Muscle layer of duodenum (tissue), 2 donors: ENCODE measurements at regions not wholly inside any gene's neighbourhood (a gene's known extent, or its start where the extent isn't known, plus 50 kb on each side); places are given as distances from the start of the nearest gene placed in this dataset.

ENCODE experiments used
- H3K27ac ChIP-seq: one replicate; pipeline ENCODE4 v1.7.0; 2013; ENCODE audit warnings: mild to moderate bottlenecking, low read length
- H3K27me3 ChIP-seq: one replicate; pipeline ENCODE4 v1.7.0; 2013; ENCODE audit warnings: low read depth, mild to moderate bottlenecking, control low read depth, low read length
- H3K36me3 ChIP-seq, 2 donors: one replicate each; pipeline ENCODE4 v1.7.0; 2013; ENCODE audit warnings: low read length in 2 of 2, control low read depth in 1 of 2, mild to moderate bottlenecking in 1 of 2; ENCODE audit not compliant: insufficient read depth in 2 of 2, control insufficient read depth in 1 of 2
- H3K4me1 ChIP-seq, 2 donors: one replicate each; pipeline ENCODE4 v1.7.0; 2013; ENCODE audit warnings: low read length in 2 of 2, mild to moderate bottlenecking in 2 of 2, control low read depth in 1 of 2, moderate library complexity in 1 of 2; ENCODE audit not compliant: insufficient read depth in 2 of 2, control insufficient read depth in 1 of 2
- H3K4me3 ChIP-seq, 2 donors: one replicate each; pipeline ENCODE4 v1.7.0; 2013; ENCODE audit warnings: low read length in 2 of 2, low read depth in 1 of 2, mild to moderate bottlenecking in 1 of 2
- H3K9me3 ChIP-seq, 2 donors: one replicate each; pipeline ENCODE4 v1.7.0; 2013; ENCODE audit warnings: low read length in 2 of 2, control low read depth in 1 of 2, mild to moderate bottlenecking in 1 of 2; ENCODE audit not compliant: control insufficient read depth in 1 of 2
- donor health status: healthy.

DNA sequence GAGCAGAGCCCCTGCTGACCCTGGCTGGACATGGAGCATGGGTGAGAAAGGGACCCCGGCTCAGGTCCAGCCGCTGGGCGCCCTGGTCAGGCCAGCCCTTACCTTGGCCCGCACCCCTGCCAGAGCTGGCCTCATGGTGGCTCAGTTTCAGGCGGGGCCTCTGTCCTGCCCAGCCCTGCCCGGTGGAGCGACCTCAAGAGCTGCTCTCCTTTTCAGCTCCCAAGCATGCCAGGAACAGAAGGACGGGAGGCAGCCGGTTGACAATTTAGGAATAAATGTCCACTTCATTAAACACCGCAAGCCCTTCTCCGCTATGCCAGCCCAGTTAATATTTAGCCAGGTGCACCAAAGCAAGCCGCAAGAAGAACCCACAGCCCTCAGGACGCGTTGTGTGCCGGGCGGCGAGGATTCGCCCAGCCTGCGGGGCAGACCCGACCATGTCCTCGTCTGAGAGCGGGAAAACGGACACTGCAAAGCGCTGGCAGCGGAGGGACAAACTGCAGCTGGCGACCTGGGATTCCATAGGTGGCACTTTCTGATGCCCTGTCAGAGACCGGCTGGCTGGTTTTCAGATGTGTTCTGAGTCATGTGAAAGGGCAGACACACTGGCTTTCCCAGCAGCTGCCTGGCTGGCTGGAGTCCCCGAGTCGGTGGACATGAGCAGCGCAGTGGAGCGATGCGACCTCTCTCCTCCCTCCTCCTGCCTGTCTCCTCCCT, 221.9 kb downstream of the TTLL2 start:
- no peaks in the 10 kb centered on the region for H3K9me3 ChIP-seq
- H3K27me3 ChIP-seq = no peaks in the 10 kb centered on the region
- no peak overlapping the region for H3K4me3 ChIP-seq
- H3K36me3 ChIP-seq = no peaks in the 10 kb centered on the region
- peaks cover 0 to 20% of the 10 kb centered on the region in 2 donors for H3K4me1 ChIP-seq
- H3K27ac ChIP-seq = no peak overlapping the region

- Histone ChIP-seq H3K27me3 (no peaks in the 10 kb centered on the region), H3K36me3 (no peaks in the 10 kb centered on the region), H3K4me3 (no peak overlapping the region), H3K27ac (no peak overlapping the region), H3K4me1 (peaks cover 0 to 20% of the 10 kb centered on the region in 2 donors), H3K9me3 (no peaks in the 10 kb centered on the region)
Measured at GRCh38 chr6:167547328-167547692, 222.4 kb downstream of the TTLL2 start.

GRCh38 chr6:167547751-167548150, 222.9 kb downstream of the TTLL2 start:
- Histone ChIP-seq H3K27me3 (no peaks in the 10 kb centered on the region), H3K4me3 (no peak overlapping the region), H3K36me3 (no peaks in the 10 kb centered on the region), H3K9me3 (no peaks in the 10 kb centered on the region), H3K27ac (no peak overlapping the region), H3K4me1 (peaks cover 0 to 20% of the 10 kb centered on the region in 2 donors)

DNA sequence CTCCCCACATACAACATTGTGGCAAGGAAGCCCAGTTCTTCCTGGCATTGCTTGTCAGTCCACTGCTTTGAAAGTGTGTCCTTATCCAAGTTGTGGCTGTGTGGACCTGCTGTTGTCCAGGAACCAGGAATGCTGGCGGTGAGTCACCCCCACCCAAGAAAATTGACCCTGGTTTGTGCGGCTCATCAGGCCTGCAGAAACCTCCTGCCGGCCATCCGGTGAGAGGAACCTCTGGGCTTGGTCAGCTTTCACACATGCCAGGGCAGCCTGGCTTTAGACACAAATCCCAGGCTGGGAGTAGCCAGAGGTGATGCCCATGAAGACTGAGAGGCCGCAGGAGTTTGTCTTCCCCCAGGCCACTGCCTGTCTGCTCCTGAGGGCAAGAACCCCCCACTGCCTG, 223.6 kb downstream of the TTLL2 start:
- Histone ChIP-seq H3K4me1 (peaks cover 0 to 16% of the 10 kb centered on the region in 2 donors), H3K27me3 (no peaks in the 10 kb centered on the region), H3K9me3 (no peaks in the 10 kb centered on the region), H3K36me3 (no peaks in the 10 kb centered on the region), H3K4me3 (no peak overlapping the region), H3K27ac (no peak overlapping the region)

DNA sequence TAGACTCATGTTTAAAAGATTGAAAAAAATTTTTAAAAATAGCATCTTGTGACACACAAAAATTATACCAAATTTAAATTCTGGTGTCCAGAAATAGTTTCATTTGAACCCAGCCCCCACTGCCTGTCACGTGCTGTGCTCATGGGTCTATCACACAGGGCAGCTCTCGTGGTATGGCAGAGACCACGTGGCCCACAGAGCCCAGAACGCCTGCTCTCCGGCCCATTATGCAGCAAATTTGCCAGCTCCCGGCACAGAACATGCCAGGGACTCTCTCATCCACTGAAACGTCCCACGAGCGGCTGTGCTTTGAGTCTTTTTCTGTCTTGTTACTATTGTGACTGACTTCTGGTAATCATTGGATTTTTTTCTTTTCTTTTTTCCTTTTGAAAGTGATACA, 224.3 kb downstream of the TTLL2 start:
- Histone ChIP-seq H3K27ac (no peak overlapping the region), H3K27me3 (no peaks in the 10 kb centered on the region), H3K36me3 (no peaks in the 10 kb centered on the region), H3K4me1 (peaks cover 0 to 15% of the 10 kb centered on the region in 2 donors), H3K9me3 (no peaks in the 10 kb centered on the region), H3K4me3 (no peak overlapping the region)

GRCh38 chr6:167550941-167551627, 226.2 kb downstream of the TTLL2 start:
- Histone ChIP-seq H3K4me3 (no peak overlapping the region), H3K27me3 (no peaks in the 10 kb centered on the region), H3K9me3 (peaks cover 0 to 3% of the 10 kb centered on the region in 2 donors), H3K4me1 (peaks cover 0 to 15% of the 10 kb centered on the region in 2 donors), H3K36me3 (no peaks in the 10 kb centered on the region), H3K27ac (no peak overlapping the region)

DNA sequence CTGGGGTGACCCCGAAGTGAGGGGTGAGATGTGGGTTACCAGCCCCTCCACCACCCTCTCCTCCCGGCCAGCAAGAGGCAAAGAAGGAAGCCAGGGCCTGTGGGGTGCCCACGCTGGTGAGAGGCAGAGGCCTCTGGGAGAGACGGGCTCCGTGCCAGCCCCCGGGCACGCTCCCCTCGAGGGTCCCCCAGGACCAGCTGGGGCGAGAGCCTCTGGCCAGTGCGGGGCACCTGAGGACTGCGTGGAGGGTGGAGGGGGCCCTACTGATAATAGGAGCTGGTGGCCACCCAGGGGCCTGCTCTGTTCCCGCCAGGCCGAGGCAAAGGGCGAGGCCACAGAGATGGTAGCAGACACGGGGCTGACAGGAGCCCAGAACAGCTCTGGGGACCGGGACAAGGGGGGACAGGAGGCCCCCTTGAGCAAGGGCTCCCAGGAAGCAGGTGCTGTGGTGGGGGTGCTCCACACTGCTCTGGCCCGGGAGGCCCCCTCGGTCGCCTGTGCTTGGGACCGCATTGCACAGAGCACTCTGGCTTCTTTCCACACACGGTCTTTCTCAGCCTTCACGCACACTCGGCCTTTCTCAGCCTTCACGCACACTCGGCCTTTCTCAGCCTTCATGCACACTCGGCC, 226.9 kb downstream of the TTLL2 start:
- Histone ChIP-seq H3K36me3 (no peaks in the 10 kb centered on the region), H3K27ac (no peak overlapping the region), H3K9me3 (peaks cover 0 to 7% of the 10 kb centered on the region in 2 donors), H3K4me1 (peaks cover 0 to 15% of the 10 kb centered on the region in 2 donors), H3K27me3 (no peaks in the 10 kb centered on the region), H3K4me3 (no peak overlapping the region)

DNA sequence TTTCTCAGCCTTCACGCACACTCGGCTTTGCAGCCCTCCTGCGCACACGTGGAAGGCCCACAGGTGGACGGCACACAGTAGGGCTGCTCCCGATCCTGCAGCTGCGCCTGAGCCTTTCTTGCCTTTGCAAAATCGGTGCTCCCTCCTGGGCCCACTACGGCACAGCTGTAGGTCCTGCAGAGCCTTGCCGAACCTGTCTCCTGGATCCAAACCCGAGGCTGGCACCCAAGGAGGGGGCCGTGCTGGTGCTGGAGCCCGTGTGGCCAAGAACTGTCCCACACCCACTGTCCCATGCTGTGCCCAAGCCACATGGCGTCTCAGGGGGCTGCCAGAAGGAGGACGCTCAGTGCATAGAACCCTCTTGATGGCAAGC, 227.4 kb downstream of the TTLL2 start:
- Histone ChIP-seq H3K27ac (no peak overlapping the region), H3K27me3 (no peaks in the 10 kb centered on the region), H3K4me1 (peaks cover 0 to 15% of the 10 kb centered on the region in 2 donors), H3K4me3 (no peak overlapping the region), H3K36me3 (no peaks in the 10 kb centered on the region), H3K9me3 (peaks cover 0 to 7% of the 10 kb centered on the region in 2 donors)

GRCh38 chr6:167552961-167553735, 228.3 kb downstream of the TTLL2 start:
- Histone ChIP-seq H3K36me3 (no peaks in the 10 kb centered on the region), H3K9me3 (peaks cover 0 to 7% of the 10 kb centered on the region in 2 donors), H3K4me1 (peaks cover 0 to 15% of the 10 kb centered on the region in 2 donors), H3K27me3 (no peaks in the 10 kb centered on the region), H3K27ac (no peak overlapping the region), H3K4me3 (no peak overlapping the region)

DNA sequence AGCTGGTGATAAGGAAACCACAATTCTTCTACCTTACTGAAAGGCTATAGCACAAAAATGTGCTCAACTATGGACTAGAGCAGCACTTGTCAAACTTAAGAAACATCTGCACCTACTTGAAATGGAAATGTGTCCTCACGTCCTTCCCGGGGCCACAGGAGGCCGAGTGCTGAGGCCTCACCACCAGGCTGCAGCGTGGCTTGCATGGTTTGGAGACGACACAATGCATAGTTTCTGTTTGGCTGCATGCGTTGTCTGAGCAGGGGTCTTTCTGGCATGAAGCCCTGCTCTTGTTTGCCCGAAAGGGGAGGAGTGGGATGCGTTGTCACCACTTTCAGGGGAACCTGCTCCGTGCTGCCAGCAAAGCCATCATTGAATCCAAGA, 228.8 kb downstream of the TTLL2 start:
- Histone ChIP-seq H3K4me1 (peaks cover 0 to 15% of the 10 kb centered on the region in 2 donors), H3K4me3 (no peak overlapping the region), H3K9me3 (peaks cover 0 to 7% of the 10 kb centered on the region in 2 donors), H3K27me3 (no peaks in the 10 kb centered on the region), H3K36me3 (no peaks in the 10 kb centered on the region), H3K27ac (no peak overlapping the region)

DNA sequence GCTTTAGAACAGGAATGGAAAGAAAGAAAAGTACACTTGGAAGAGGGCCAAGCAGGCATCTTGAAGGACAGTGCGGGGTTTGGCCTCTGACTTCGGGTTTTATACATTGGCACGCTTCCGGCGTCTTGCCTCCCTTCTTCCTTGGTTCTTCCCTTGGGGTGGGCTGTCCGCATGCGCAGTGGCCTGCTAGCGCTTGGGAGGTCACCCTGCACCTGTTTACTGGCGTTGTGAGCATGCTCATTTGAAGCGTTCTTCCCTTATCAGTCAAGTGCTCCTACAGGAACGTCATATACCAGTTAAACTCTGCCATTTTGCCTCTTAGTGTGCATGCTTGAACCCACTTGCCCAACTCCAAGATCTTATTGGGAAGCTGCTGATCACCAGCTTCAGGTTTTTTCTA, 230.0 kb downstream of the TTLL2 start:
- H3K36me3 ChIP-seq = no peaks in the 10 kb centered on the region
- no peak overlapping the region for H3K27ac ChIP-seq
- no peak overlapping the region for H3K4me3 ChIP-seq
- peaks cover 0 to 15% of the 10 kb centered on the region in 2 donors for H3K4me1 ChIP-seq
- H3K27me3 ChIP-seq = no peaks in the 10 kb centered on the region
- peaks cover 0 to 7% of the 10 kb centered on the region in 2 donors for H3K9me3 ChIP-seq
